HEK293 (cell line): ENCODE measurements at regions not wholly inside any gene's neighbourhood (a gene's known extent, or its start where the extent isn't known, plus 50 kb on each side); places are given as distances from the start of the nearest gene placed in this dataset.

ENCODE experiments used
- CTCF ChIA-PET: fragments of 350-600 bp; formaldehyde crosslinking; extraction: SDS; loops from one replicate; lab custom pipeline; 2021; ENCODE audit warnings: antibody characterized with exemption; lab: Yijun Ruan, JAX
- POLR2A ChIA-PET: fragments of 300-600 bp; formaldehyde crosslinking; extraction: SDS; loops from one replicate; lab custom pipeline; 2020; ENCODE audit warnings: antibody characterized with exemption, inconsistent platforms; lab: Yijun Ruan, JAX
- H3K27ac ChIP-seq: fragments of 200-500 bp; sonication (Bioruptor generic); 2 replicates; pipeline ENCODE4 v1.5.1; 2014; ENCODE audit warnings: low read depth, low read length, control low read depth, inconsistent platforms; ENCODE audit errors: extremely low read depth
- H3K36me3 ChIP-seq, 2 experiments: fragments of 200-500 bp in 1 of 2; sonication (Bioruptor generic) in 1 of 2; 1 replicate in 1 of 2; 2 replicates in 1 of 2; pipeline ENCODE4 v1.5.1; 2014 to 2017; ENCODE audit warnings: inconsistent platforms in 2 of 2, low read length in 2 of 2; ENCODE audit not compliant: control insufficient read depth in 2 of 2, insufficient read depth in 1 of 2
- H3K4me1 ChIP-seq: fragments of 200-500 bp; sonication (Bioruptor generic); 2 replicates; pipeline ENCODE4 v1.5.1; 2014; ENCODE audit warnings: mild to moderate bottlenecking, low read length, inconsistent platforms; ENCODE audit not compliant: control insufficient read depth, insufficient read depth
- H3K4me3 ChIP-seq: 2 replicates; pipeline ENCODE4 v1.5.1; 2011; ENCODE audit warnings: low read depth, mild to moderate bottlenecking, control low read depth, low read length, moderate library complexity
- H3K9me3 ChIP-seq: fragments of 200-500 bp; sonication (Bioruptor generic); 2 replicates; pipeline ENCODE4 v1.5.1; 2014; ENCODE audit warnings: low read depth, low read length, inconsistent platforms; ENCODE audit not compliant: control insufficient read depth, insufficient read depth
- EGR2 ChIP-seq: fragments of 450-650 bp; formaldehyde crosslinking; IDR thresholded peaks from 2 replicates; pipeline ENCODE4 v1.5.1; 2016; ENCODE audit warnings: low read depth, missing biosample characterization, missing genetic modification characterization
- GLIS2 ChIP-seq: fragments of 450-650 bp; formaldehyde crosslinking; IDR thresholded peaks from 2 replicates; pipeline ENCODE4 v1.5.1; 2016; ENCODE audit warnings: missing biosample characterization, missing genetic modification characterization
- HOXD13 ChIP-seq: sonication (generic); formaldehyde crosslinking; IDR thresholded peaks from 2 replicates; pipeline ENCODE4 v1.8.0; 2022; ENCODE audit warnings: missing genetic modification reagents, borderline replicate concordance
- KLF10 ChIP-seq: fragments of 450-650 bp; IDR thresholded peaks from 2 replicates; pipeline ENCODE4 v1.5.1; 2018; ENCODE audit warnings: missing biosample characterization, mild to moderate bottlenecking, missing genetic modification characterization
- KLF9 ChIP-seq: fragments of 450-650 bp; formaldehyde crosslinking; IDR thresholded peaks from 2 replicates; pipeline ENCODE4 v1.5.1; 2016; ENCODE audit warnings: missing biosample characterization, missing genetic modification characterization, low read depth
- OVOL3 ChIP-seq: fragments of 450-650 bp; formaldehyde crosslinking; IDR thresholded peaks from 2 replicates; pipeline ENCODE4 v1.5.1; 2016; ENCODE audit warnings: missing biosample characterization, missing genetic modification characterization
- SETDB1 ChIP-seq: IDR thresholded peaks from one replicate; pipeline ENCODE4 v1.6.1; 2017; ENCODE audit warnings: mild to moderate bottlenecking, low read length, moderate library complexity, mixed read lengths; ENCODE audit not compliant: insufficient read length
- ZBTB1 ChIP-seq: fragments of 450-650 bp; formaldehyde crosslinking; IDR thresholded peaks from 2 replicates; pipeline ENCODE4 v1.5.1; 2016; ENCODE audit warnings: missing biosample characterization, missing genetic modification characterization
- ZBTB10 ChIP-seq: fragments of 450-650 bp; formaldehyde crosslinking; IDR thresholded peaks from 2 replicates; pipeline ENCODE4 v1.5.1; 2016; ENCODE audit warnings: missing biosample characterization, missing genetic modification characterization
- ZBTB48 ChIP-seq: fragments of 450-650 bp; formaldehyde crosslinking; IDR thresholded peaks from 2 replicates; pipeline ENCODE4 v1.5.1; 2016; ENCODE audit warnings: missing biosample characterization, missing genetic modification characterization
- ZBTB7A ChIP-seq: fragments of 450-650 bp; formaldehyde crosslinking; IDR thresholded peaks from 2 replicates; pipeline ENCODE4 v1.5.1; 2016; ENCODE audit warnings: low read depth, missing biosample characterization, missing genetic modification characterization
- ZFHX2 ChIP-seq: fragments of 450-650 bp; formaldehyde crosslinking; conservative IDR thresholded peaks from 2 replicates; pipeline ENCODE4 v1.5.1; 2016; ENCODE audit warnings: missing biosample characterization, missing genetic modification characterization
- ZNF140 ChIP-seq: fragments of 450-650 bp; formaldehyde crosslinking; IDR thresholded peaks from 2 replicates; pipeline ENCODE4 v1.5.1; 2016; ENCODE audit warnings: missing biosample characterization, missing genetic modification characterization
- ZNF202 ChIP-seq: fragments of 450-650 bp; formaldehyde crosslinking; IDR thresholded peaks from 2 replicates; pipeline ENCODE4 v1.5.1; 2016; ENCODE audit warnings: missing biosample characterization, missing genetic modification characterization, borderline replicate concordance
- ZNF266 ChIP-seq: fragments of 450-650 bp; formaldehyde crosslinking; IDR thresholded peaks from 2 replicates; pipeline ENCODE4 v1.5.1; 2016; ENCODE audit warnings: missing biosample characterization, missing genetic modification characterization, low read depth
- ZNF394 ChIP-seq: fragments of 450-650 bp; formaldehyde crosslinking; IDR thresholded peaks from 2 replicates; pipeline ENCODE4 v1.5.1; 2016; ENCODE audit warnings: missing biosample characterization, missing genetic modification characterization, mild to moderate bottlenecking, moderate library complexity, borderline replicate concordance
- ZNF398 ChIP-seq: fragments of 450-650 bp; formaldehyde crosslinking; IDR thresholded peaks from 2 replicates; pipeline ENCODE4 v1.5.1; 2017; ENCODE audit warnings: missing biosample characterization, missing genetic modification characterization
- ZNF529 ChIP-seq: fragments of 450-650 bp; formaldehyde crosslinking; IDR thresholded peaks from 2 replicates; pipeline ENCODE4 v1.5.1; 2017; ENCODE audit warnings: missing genetic modification characterization, missing biosample characterization; ENCODE audit not compliant: insufficient replicate concordance
- ZNF549 ChIP-seq: fragments of 450-650 bp; IDR thresholded peaks from 2 replicates; pipeline ENCODE4 v1.5.1; 2018; ENCODE audit warnings: missing biosample characterization, missing genetic modification characterization, mild to moderate bottlenecking, inconsistent platforms, moderate library complexity
- ZNF621 ChIP-seq: fragments of 450-650 bp; formaldehyde crosslinking; IDR thresholded peaks from 2 replicates; pipeline ENCODE4 v1.5.1; 2017; ENCODE audit warnings: missing biosample characterization, missing genetic modification characterization
- ZNF645 ChIP-seq: fragments of 450-650 bp; formaldehyde crosslinking; IDR thresholded peaks from 2 replicates; pipeline ENCODE4; 2016; ENCODE audit warnings: missing biosample characterization, missing genetic modification characterization
- ZNF670 ChIP-seq: fragments of 450-650 bp; formaldehyde crosslinking; IDR thresholded peaks from 2 replicates; pipeline ENCODE4 v1.5.1; 2016; ENCODE audit warnings: missing biosample characterization, missing genetic modification characterization, low read depth
- ZNF707 ChIP-seq: fragments of 450-650 bp; formaldehyde crosslinking; IDR thresholded peaks from 2 replicates; pipeline ENCODE4 v1.5.1; 2016; ENCODE audit warnings: missing biosample characterization, missing genetic modification characterization
- ZNF768 ChIP-seq: fragments of 450-650 bp; formaldehyde crosslinking; IDR thresholded peaks from 2 replicates; pipeline ENCODE4 v1.5.1; 2018; ENCODE audit warnings: missing biosample characterization, mild to moderate bottlenecking, missing genetic modification characterization

GRCh38 chr6:139468178-139468819 is 93.9 kb upstream of the CITED2 start:
- Histone ChIP-seq H3K27ac (no peak overlapping the region), H3K4me3 (no peak overlapping the region), H3K4me1 (no peaks in the 10 kb centered on the region), H3K36me3 (no peaks in the 10 kb centered on the region), H3K9me3 (no peaks in the 10 kb centered on the region)
- ChIA-PET CTCF (no interaction called here), POLR2A (interaction anchor here (0.6 kb wide), 1 partner anchor 94 kb away, joined by 3 read pairs; the partner anchor contains the start of gene CITED2)
- TF ChIP-seq OVOL3 (no peak), HOXD13 (no peak), EGR2 (tag by site-specific recombination) (peak; percentile 51; the same call in 1 of the 2 replicates), GLIS2 (tag by site-specific recombination) (no peak), SETDB1 (no peak), ZNF621 (tag by site-specific recombination) (no peak), ZBTB48 (peak; percentile 69; the same call in 1 of the 2 replicates), ZBTB7A (no peak), ZNF707 (no peak), ZNF768 (tag by site-specific recombination) (no peak), ZNF670 (tag by site-specific recombination) (no peak), ZFHX2 (peak; percentile 56), ZNF266 (no peak), ZNF398 (tag by site-specific recombination) (no peak), ZNF140 (tag by site-specific recombination) (no peak), ZNF202 (tag by site-specific recombination) (no peak), KLF10 (no peak), ZNF529 (no peak), KLF9 (tag by site-specific recombination) (no peak), ZNF645 (no peak), ZBTB10 (tag by site-specific recombination) (no peak), ZBTB1 (tag by site-specific recombination) (no peak)

GRCh38 chr6:139457476-139457875 is 83.0 kb upstream of the CITED2 start:
- Histone ChIP-seq H3K9me3 (no peaks in the 10 kb centered on the region), H3K4me3 (no peak overlapping the region), H3K27ac (no peak overlapping the region), H3K4me1 (no peaks in the 10 kb centered on the region), H3K36me3 (no peaks in the 10 kb centered on the region)
- ChIA-PET CTCF (interaction anchor here (0.6 to 0.7 kb wide), 3 partner anchors 23 to 82 kb away, joined by 3 read pairs; no protein-coding TSS in a partner anchor), POLR2A (no interaction called here)
- TF ChIP-seq ZNF549 (tag by site-specific recombination), result no peak
- TF ChIP-seq ZNF394 (tag by site-specific recombination), result no peak
